H1 (cell line): ENCODE measurements at regions not wholly inside any gene's neighbourhood (a gene's known extent, or its start where the extent isn't known, plus 50 kb on each side); places are given as distances from the start of the nearest gene placed in this dataset.

Experiments used
- CTCF ChIA-PET: fragments of 300-600 bp; sonication (Branson Sonifier 250); formaldehyde crosslinking; loops from one replicate; lab custom pipeline; 2021; ENCODE audit not compliant: partially characterized antibody; lab: Charles Lee
- POLR2A ChIA-PET: fragments of 300-600 bp; sonication (Branson Sonifier 250); formaldehyde crosslinking; loops from one replicate; lab custom pipeline; 2021; ENCODE audit warnings: inconsistent platforms; ENCODE audit not compliant: partially characterized antibody; lab: Charles Lee
- DNase-seq, 2 experiments: peaks; one replicate each; pipeline versions ENCODE4 v3.0.0 to v3.0.0-alpha.2; 2010 to 2022; ENCODE audit warnings: low spot score in 2 of 2, low read depth in 1 of 2, mixed read lengths in 1 of 2
- FAIRE-seq: peaks from 2 replicates; lab custom pipeline; 2011; peaks lifted over from hg19 to GRCh38; lab: Jason Lieb, UNC
- H2AFZ ChIP-seq: 2 replicates; pipeline ENCODE4 v1.8.1; 2012; ENCODE audit warnings: low read length, inconsistent platforms
- H2AK5ac ChIP-seq: 2 replicates; pipeline ENCODE4 v1.6.1; 2013; ENCODE audit warnings: low read depth, low read length
- H2BK120ac ChIP-seq: replicated peaks from 2 replicates; pipeline ENCODE3; 2013; ENCODE audit warnings: low read depth, low read length, inconsistent platforms
- H2BK12ac ChIP-seq: 2 replicates; pipeline ENCODE4 v1.6.1; 2013; ENCODE audit warnings: low read depth, low read length
- H2BK15ac ChIP-seq: 2 replicates; pipeline ENCODE4 v1.6.1; 2013; ENCODE audit warnings: low read length
- H2BK20ac ChIP-seq: 2 replicates; pipeline ENCODE4 v1.6.1; 2013; ENCODE audit warnings: low read length
- H2BK5ac ChIP-seq: 2 replicates; pipeline ENCODE4 v1.6.1; 2013; ENCODE audit warnings: low read depth, low read length
- H3K14ac ChIP-seq: 2 replicates; pipeline ENCODE4 v1.6.1; 2013; ENCODE audit warnings: inconsistent platforms; ENCODE audit not compliant: insufficient read length
- H3K18ac ChIP-seq: 2 replicates; pipeline ENCODE4 v1.6.1; 2013; ENCODE audit warnings: low read length; ENCODE audit errors: extremely low read depth
- H3K23ac ChIP-seq: 2 replicates; pipeline ENCODE4 v1.6.1; 2013; ENCODE audit warnings: inconsistent platforms; ENCODE audit not compliant: insufficient read length
- H3K23me2 ChIP-seq: 2 replicates; pipeline ENCODE4 v1.6.1; 2013; ENCODE audit warnings: low read depth, low read length
- H3K27ac ChIP-seq: 2 replicates; pipeline ENCODE4 v1.6.1; 2011; ENCODE audit warnings: low read depth, low read length, inconsistent platforms
- H3K27me3 ChIP-seq, 4 experiments: replicated peaks in 1 of 4; 1 replicate in 1 of 4; 2 replicates in 3 of 4; pipeline versions ENCODE4 v1.6.1 to v1.8.1; 2011 to 2013; ENCODE audit warnings: low read length in 3 of 4, mild to moderate bottlenecking in 3 of 4, inconsistent platforms in 2 of 4, mixed read lengths in 2 of 4, moderate library complexity in 1 of 4; ENCODE audit not compliant: control insufficient read depth in 3 of 4, insufficient read depth in 3 of 4; ENCODE audit errors: extremely low read depth in 1 of 4
- H3K36me3 ChIP-seq, 4 experiments: 2 replicates each; pipeline versions ENCODE4 v1.6.1 to v1.8.1; 2011 to 2013; ENCODE audit warnings: mild to moderate bottlenecking in 4 of 4, low read length in 3 of 4, moderate library complexity in 2 of 4, control low read depth in 1 of 4, inconsistent platforms in 1 of 4; ENCODE audit not compliant: insufficient read depth in 4 of 4, control insufficient read depth in 2 of 4
- H3K4ac ChIP-seq: replicated peaks from 2 replicates; pipeline ENCODE3; 2013; ENCODE audit warnings: low read length, low read depth, mixed read lengths, inconsistent platforms; ENCODE audit not compliant: insufficient read length
- H3K4me1 ChIP-seq, 4 experiments: replicated peaks in 1 of 4; 1 replicate in 1 of 4; 2 replicates in 3 of 4; pipeline versions ENCODE4 v1.6.1 to v1.8.1; 2011 to 2013; ENCODE audit warnings: low read length in 3 of 4, inconsistent platforms in 2 of 4, mixed read lengths in 1 of 4; ENCODE audit not compliant: insufficient read depth in 4 of 4, control insufficient read depth in 3 of 4
- H3K4me2 ChIP-seq, 2 experiments: 2 replicates each; pipeline versions ENCODE4 v1.6.1 to v1.8.1; 2011 to 2013; ENCODE audit warnings: low read depth in 2 of 2, low read length in 2 of 2, control low read depth in 1 of 2, inconsistent platforms in 1 of 2, mild to moderate bottlenecking in 1 of 2; ENCODE audit not compliant: insufficient read depth in 1 of 2
- H3K4me3 ChIP-seq, 4 experiments: fragments of 200-600, 300-600 bp in 1 of 4; sonication (generic), shearing (Covaris generic), sonication (Bioruptor Twin) in 1 of 4; 2 replicates each; pipeline versions ENCODE4 v1.5.1 to v1.8.1; 2011 to 2016; ENCODE audit warnings: low read length in 4 of 4, low read depth in 3 of 4, control low read depth in 2 of 4, inconsistent platforms in 2 of 4, mild to moderate bottlenecking in 2 of 4, mixed read lengths in 1 of 4, moderate library complexity in 1 of 4; ENCODE audit not compliant: insufficient read depth in 2 of 4; ENCODE audit errors: extremely low read depth in 1 of 4
- H3K56ac ChIP-seq: replicated peaks from 2 replicates; pipeline ENCODE3; 2013; ENCODE audit warnings: low read depth, mild to moderate bottlenecking, mixed read lengths, low read length, inconsistent platforms; ENCODE audit not compliant: insufficient read length
- H3K79me1 ChIP-seq: 2 replicates; pipeline ENCODE4 v1.6.1; 2013; ENCODE audit warnings: low read depth, low read length, control low read depth
- H3K79me2 ChIP-seq, 2 experiments: 2 replicates each; pipeline versions ENCODE4 v1.6.1 to v1.8.1; 2012 to 2013; ENCODE audit warnings: low read length in 2 of 2, mild to moderate bottlenecking in 2 of 2, inconsistent platforms in 1 of 2; ENCODE audit not compliant: insufficient read depth in 2 of 2, control insufficient read depth in 1 of 2
- H3K9ac ChIP-seq, 4 experiments: replicated peaks in 1 of 4; 1 replicate in 1 of 4; 2 replicates in 3 of 4; pipeline versions ENCODE4 v1.6.1 to v1.8.1; 2011 to 2013; ENCODE audit warnings: low read depth in 3 of 4, low read length in 3 of 4, control low read depth in 2 of 4, mild to moderate bottlenecking in 2 of 4, moderate library complexity in 2 of 4, inconsistent platforms in 1 of 4; ENCODE audit errors: extremely low read depth in 1 of 4
- H3K9me3 ChIP-seq, 2 experiments: 2 replicates each; pipeline versions ENCODE4 v1.6.1 to v1.8.1; 2012 to 2013; ENCODE audit warnings: mild to moderate bottlenecking in 2 of 2, moderate library complexity in 2 of 2, control low read depth in 1 of 2, inconsistent platforms in 1 of 2, low read depth in 1 of 2, low read length in 1 of 2, mixed read lengths in 1 of 2; ENCODE audit not compliant: insufficient read depth in 2 of 2
- H4K20me1 ChIP-seq, 2 experiments: replicated peaks in 1 of 2; 2 replicates each; pipeline versions ENCODE3 to v1.8.1; 2011 to 2013; ENCODE audit warnings: inconsistent platforms in 2 of 2, low read length in 2 of 2, mild to moderate bottlenecking in 1 of 2; ENCODE audit not compliant: insufficient read depth in 2 of 2, control insufficient read depth in 1 of 2
- H4K5ac ChIP-seq: 2 replicates; pipeline ENCODE4 v1.6.1; 2013; ENCODE audit warnings: low read length, low read depth, mixed read lengths, inconsistent platforms; ENCODE audit not compliant: insufficient read length
- H4K8ac ChIP-seq: 2 replicates; pipeline ENCODE4 v1.8.0; 2013; ENCODE audit warnings: mild to moderate bottlenecking, moderate library complexity, low read length, inconsistent platforms; ENCODE audit not compliant: insufficient read depth; ENCODE audit errors: extremely low read depth
- H4K91ac ChIP-seq: replicated peaks from 2 replicates; pipeline ENCODE3; 2013; ENCODE audit warnings: low read length, mixed read lengths, inconsistent platforms; ENCODE audit not compliant: insufficient read length
- KDM1A ChIP-seq: fragments of 200-600, 300-600 bp; sonication (generic); IDR thresholded peaks from 2 replicates; pipeline ENCODE4 v1.7.1; 2016; ENCODE audit warnings: mild to moderate bottlenecking, low read length, borderline replicate concordance
- MAX ChIP-seq: IDR thresholded peaks from 2 replicates; pipeline ENCODE4 v1.6.1; 2012; ENCODE audit warnings: inconsistent platforms
- SP4 ChIP-seq: IDR thresholded peaks from 2 replicates; pipeline ENCODE4 v1.6.1; 2012; ENCODE audit warnings: low read length, inconsistent platforms

DNA sequence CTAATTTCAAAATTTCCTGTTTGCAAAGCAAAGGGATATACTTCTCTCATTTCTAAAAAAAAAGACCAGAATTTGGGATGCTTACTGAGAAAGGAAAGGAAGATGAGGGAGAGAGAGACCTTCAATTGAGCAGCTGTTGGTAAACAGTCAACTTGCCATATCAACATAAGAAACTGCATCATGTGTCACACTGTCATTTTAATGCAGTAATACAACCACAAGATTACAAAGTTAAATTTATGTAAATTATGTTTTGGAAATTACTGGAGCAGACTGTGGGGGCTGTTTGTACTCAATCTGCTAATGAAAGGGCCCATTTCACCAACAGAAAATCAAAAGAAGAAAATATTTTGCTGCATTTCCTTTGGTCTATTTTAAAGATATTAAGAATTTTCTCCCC, 370.4 kb upstream of the TMPO start:
- Histone ChIP-seq H2AFZ (no peak overlapping the region), H4K91ac (no peak overlapping the region), H3K79me1 (no peaks in the 10 kb centered on the region), H2AK5ac (no peak overlapping the region), H2BK120ac (no peak overlapping the region), H4K5ac (no peak overlapping the region), H3K4me2 (no peak overlapping the region), H3K4me3 (no peak overlapping the region), H2BK15ac (no peak overlapping the region), H3K79me2 (no peaks in the 10 kb centered on the region), H3K23ac (no peak overlapping the region), H2BK5ac (no peak overlapping the region), H3K27ac (no peak overlapping the region), H3K23me2 (no peaks in the 10 kb centered on the region), H3K36me3 (no peaks in the 10 kb centered on the region), H3K4me1 (peaks cover 0 to 4% (median 0%) of the 10 kb centered on the region in 4 experiments; a peak in 1 of 7 replicates), H3K9me3 (no peaks in the 10 kb centered on the region), H3K56ac (no peak overlapping the region), H3K4ac (no peak overlapping the region), H4K20me1 (no peaks in the 10 kb centered on the region), H3K9ac (no peak overlapping the region), H3K18ac (no peak overlapping the region), H4K8ac (no peak overlapping the region), H2BK12ac (no peak overlapping the region), H2BK20ac (no peak overlapping the region), H3K27me3 (peaks cover 0 to 2% (median 0%) of the 10 kb centered on the region in 4 experiments; a peak in 2 of 7 replicates), H3K14ac (no peak overlapping the region)
- FAIRE-seq, result no peak
- CTCF ChIA-PET, result interaction anchor here (0.7 to 3.3 kb wide), 2 partner anchors 9 to 696 kb away, joined by 3 to 21 read pairs; no protein-coding TSS in a partner anchor
- TF ChIP-seq MAX (no peak), SP4 (no peak), KDM1A (no peak)
- no peak for DNase-seq
- POLR2A ChIA-PET, result no interaction called here
